Suppressor macrophage (primary cell): ENCODE measurements at regions not wholly inside any gene's neighbourhood (a gene's known extent, or its start where the extent isn't known, plus 50 kb on each side); places are given as distances from the start of the nearest gene placed in this dataset.
A peak's percentile ranks its signal among the peaks of the same experiment; 100 is the strongest.

Experiments
- DNase-seq, 4 experiments: peaks; one replicate each; pipeline ENCODE4 v3.0.0-alpha.2; 2020 to 2022

GRCh38 chr14:86035882-86036281 is 505.9 kb downstream of the FLRT2 start:
- peak in 3 of 4 experiments; percentile 7 to 42 (median 31) for DNase-seq

- no peak for DNase-seq
Measured at GRCh38 chr14:86027990-86028389, 498.0 kb downstream of the FLRT2 start.

- DNase-seq, result peak in 2 of 4 experiments; percentile 8 to 11
Measured at GRCh38 chr14:86027144-86027543, 497.2 kb downstream of the FLRT2 start.

- DNase-seq, result peak in 1 of 4 experiments; percentile 20
Measured at GRCh38 chr14:86022031-86022629, 492.2 kb downstream of the FLRT2 start.

GRCh38 chr14:86020841-86021240 is 490.9 kb downstream of the FLRT2 start:
- no peak for DNase-seq

- DNase-seq, result no peak
Measured at GRCh38 chr14:86015941-86016340, 486.0 kb downstream of the FLRT2 start.

- no peak for DNase-seq
Measured at GRCh38 chr14:86015511-86015910, 485.6 kb downstream of the FLRT2 start.

- DNase-seq, result no peak
Measured at GRCh38 chr14:86013641-86014040, 483.7 kb downstream of the FLRT2 start.

- DNase-seq, result no peak
Measured at GRCh38 chr14:86012461-86012860, 482.5 kb downstream of the FLRT2 start.

GRCh38 chr14:86003998-86004397 is 474.1 kb downstream of the FLRT2 start:
- DNase-seq, result peak; percentile 42 to 75 (median 64)

GRCh38 chr14:85996551-85996950 is 466.6 kb downstream of the FLRT2 start:
- no peak for DNase-seq

- DNase-seq, result peak in 3 of 4 experiments; percentile 6 to 45 (median 40)
Measured at GRCh38 chr14:85991156-85991555, 461.2 kb downstream of the FLRT2 start.

- no peak for DNase-seq
Measured at GRCh38 chr14:85987907-85988306, 458.0 kb downstream of the FLRT2 start.

GRCh38 chr14:85987292-85987691 is 457.3 kb downstream of the FLRT2 start:
- DNase-seq, result no peak

- DNase-seq, result no peak
Measured at GRCh38 chr14:85978582-85979250, 448.8 kb downstream of the FLRT2 start.

GRCh38 chr14:85974602-85975001 is 444.7 kb downstream of the FLRT2 start:
- no peak for DNase-seq

- no peak for DNase-seq
Measured at GRCh38 chr14:85963486-85963885, 433.5 kb downstream of the FLRT2 start.

- peak in 2 of 4 experiments; percentile 6 to 28 for DNase-seq
Measured at GRCh38 chr14:85960756-85961155, 430.8 kb downstream of the FLRT2 start.

GRCh38 chr14:85959063-85959462 is 429.1 kb downstream of the FLRT2 start:
- no peak for DNase-seq

- no peak for DNase-seq
Measured at GRCh38 chr14:85958069-85958468, 428.1 kb downstream of the FLRT2 start.

GRCh38 chr14:85953265-85953664 is 423.3 kb downstream of the FLRT2 start:
- DNase-seq, result no peak

GRCh38 chr14:85948153-85948552 is 418.2 kb downstream of the FLRT2 start:
- peak; percentile 53 to 80 (median 76) for DNase-seq

GRCh38 chr14:85947461-85948139 is 417.7 kb downstream of the FLRT2 start:
- DNase-seq, result no peak

- DNase-seq, result peak; percentile 70 to 87 (median 78)
Measured at GRCh38 chr14:85943192-85943591, 413.2 kb downstream of the FLRT2 start.
